ENCODE measurements at regions not wholly inside any gene's neighbourhood (a gene's known extent, or its start where the extent isn't known, plus 50 kb on each side); places are given as distances from the start of the nearest gene placed in this dataset.

DNA sequence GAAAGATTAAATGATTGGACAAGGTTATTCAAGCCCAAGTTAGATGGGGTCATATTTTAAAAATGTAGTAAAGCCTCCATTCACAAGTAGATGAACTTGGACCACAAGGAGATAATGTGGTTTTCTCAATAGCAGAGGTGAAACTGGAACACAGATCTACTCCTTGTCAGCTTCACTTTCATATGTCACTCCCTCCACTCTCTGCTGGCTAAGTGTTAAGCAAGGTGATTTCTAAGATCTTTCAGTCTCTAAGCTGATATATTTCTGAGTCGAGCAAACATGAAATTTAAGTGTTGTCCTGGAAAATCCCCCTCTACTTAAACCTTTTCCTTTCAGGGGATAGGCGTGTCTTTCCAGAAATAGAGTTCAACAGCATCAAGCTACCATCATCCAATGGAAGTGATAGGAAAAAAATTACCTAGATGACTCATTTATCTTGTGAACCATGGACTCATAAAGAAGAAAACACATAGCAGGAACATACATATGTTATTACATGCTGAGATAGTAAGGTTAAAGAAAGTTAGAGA, 275.0 kb downstream of the PTEN start:
- Histone ChIP-seq H3K27ac (ENCODE audit: low read depth, low read length) (no peak overlapping the region), H4K20me1 (ENCODE audit: control insufficient read depth, insufficient read depth, low read depth, low read length) (no peaks in the 10 kb centered on the region), H3K4me2 (ENCODE audit: low read length) (no peak overlapping the region), H3K27me3 (ENCODE audit: control insufficient read depth, low read length) (no peaks in the 10 kb centered on the region), H3K79me2 (ENCODE audit: control insufficient read depth, low read length) (no peaks in the 10 kb centered on the region), H3F3A (ENCODE audit: control insufficient read depth, insufficient read depth) (no peaks in the 10 kb centered on the region), H3K36me3 (ENCODE audit: control insufficient read depth, low read length) (no peaks in the 10 kb centered on the region), H3K4me3 (ENCODE audit: low read length) (no peak overlapping the region), H3K9me2 (replicated peaks; ENCODE audit: control insufficient read depth, low read length) (no peaks in the 10 kb centered on the region), H3K9me3 (ENCODE audit: control insufficient read depth, insufficient read depth, low read length) (no peaks in the 10 kb centered on the region), H3K4me1 (ENCODE audit: control insufficient read depth, low read length) (no peaks in the 10 kb centered on the region)
- TF ChIP-seq EZH2phosphoT487 (IDR thresholded peaks at IDR 0.05; ENCODE audit: borderline replicate concordance, low read length), result no peak
- TF ChIP-seq, protein P1, sequence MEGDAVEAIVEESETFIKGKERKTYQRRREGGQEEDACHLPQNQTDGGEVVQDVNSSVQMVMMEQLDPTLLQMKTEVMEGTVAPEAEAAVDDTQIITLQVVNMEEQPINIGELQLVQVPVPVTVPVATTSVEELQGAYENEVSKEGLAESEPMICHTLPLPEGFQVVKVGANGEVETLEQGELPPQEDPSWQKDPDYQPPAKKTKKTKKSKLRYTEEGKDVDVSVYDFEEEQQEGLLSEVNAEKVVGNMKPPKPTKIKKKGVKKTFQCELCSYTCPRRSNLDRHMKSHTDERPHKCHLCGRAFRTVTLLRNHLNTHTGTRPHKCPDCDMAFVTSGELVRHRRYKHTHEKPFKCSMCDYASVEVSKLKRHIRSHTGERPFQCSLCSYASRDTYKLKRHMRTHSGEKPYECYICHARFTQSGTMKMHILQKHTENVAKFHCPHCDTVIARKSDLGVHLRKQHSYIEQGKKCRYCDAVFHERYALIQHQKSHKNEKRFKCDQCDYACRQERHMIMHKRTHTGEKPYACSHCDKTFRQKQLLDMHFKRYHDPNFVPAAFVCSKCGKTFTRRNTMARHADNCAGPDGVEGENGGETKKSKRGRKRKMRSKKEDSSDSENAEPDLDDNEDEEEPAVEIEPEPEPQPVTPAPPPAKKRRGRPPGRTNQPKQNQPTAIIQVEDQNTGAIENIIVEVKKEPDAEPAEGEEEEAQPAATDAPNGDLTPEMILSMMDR (IDR thresholded peaks at IDR 0.05; ENCODE audit: low read depth, low read length, poor library complexity, severe bottlenecking), result no peak

DNA sequence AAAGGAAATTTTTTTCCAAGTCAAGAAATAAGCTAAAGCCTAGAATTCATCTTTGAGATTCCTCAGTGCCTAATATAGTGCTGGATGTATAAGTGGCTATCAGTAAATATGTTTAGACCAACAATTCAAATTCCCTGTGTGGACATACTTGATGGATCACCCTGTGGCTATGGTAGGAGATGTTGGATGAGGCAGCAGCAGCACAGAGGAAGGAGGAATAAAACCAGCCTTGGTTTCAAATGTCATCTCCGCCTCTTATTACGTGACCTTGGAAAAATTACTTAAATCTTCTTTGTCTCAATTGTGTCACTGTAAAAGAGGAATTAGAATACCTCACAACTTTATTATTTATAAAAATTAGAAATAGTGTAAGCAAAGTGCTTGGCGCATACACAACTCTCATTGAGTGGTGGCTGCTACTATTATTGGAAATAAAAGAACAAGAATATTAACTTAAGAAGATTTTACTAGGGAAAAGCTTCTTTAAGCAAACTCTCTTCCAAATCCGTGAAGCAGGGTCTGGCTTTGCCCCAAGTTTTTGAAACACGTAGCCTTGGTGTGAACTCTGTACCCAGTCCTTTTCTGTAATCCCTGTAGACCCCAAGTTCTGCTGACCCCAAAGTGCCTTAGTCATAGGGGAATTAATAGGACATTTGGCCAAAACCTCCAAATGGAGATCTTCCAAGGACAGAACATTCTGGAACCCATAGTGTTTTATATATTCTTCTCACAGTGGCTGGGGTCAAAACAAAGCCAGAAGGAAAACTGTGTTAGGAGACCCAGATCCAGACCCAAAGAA, 283.8 kb downstream of the PTEN start:
- Histone ChIP-seq H3F3A (ENCODE audit: control insufficient read depth, insufficient read depth) (no peaks in the 10 kb centered on the region), H3K4me3 (ENCODE audit: low read length) (no peak overlapping the region), H3K27ac (ENCODE audit: low read depth, low read length) (no peak overlapping the region), H3K4me1 (ENCODE audit: control insufficient read depth, low read length) (peaks cover under 1% of the 10 kb centered on the region), H3K36me3 (ENCODE audit: control insufficient read depth, low read length) (no peaks in the 10 kb centered on the region), H3K27me3 (ENCODE audit: control insufficient read depth, low read length) (no peaks in the 10 kb centered on the region), H3K9me3 (ENCODE audit: control insufficient read depth, insufficient read depth, low read length) (no peaks in the 10 kb centered on the region), H3K4me2 (ENCODE audit: low read length) (no peak overlapping the region), H3K79me2 (ENCODE audit: control insufficient read depth, low read length) (no peaks in the 10 kb centered on the region), H4K20me1 (ENCODE audit: control insufficient read depth, insufficient read depth, low read depth, low read length) (no peaks in the 10 kb centered on the region), H3K9me2 (replicated peaks; ENCODE audit: control insufficient read depth, low read length) (no peaks in the 10 kb centered on the region)
- TF ChIP-seq EZH2phosphoT487 (IDR thresholded peaks at IDR 0.05; ENCODE audit: borderline replicate concordance, low read length), result no peak
- TF ChIP-seq, protein P1 (IDR thresholded peaks at IDR 0.05; ENCODE audit: low read depth, low read length, poor library complexity, severe bottlenecking), result no peak

DNA sequence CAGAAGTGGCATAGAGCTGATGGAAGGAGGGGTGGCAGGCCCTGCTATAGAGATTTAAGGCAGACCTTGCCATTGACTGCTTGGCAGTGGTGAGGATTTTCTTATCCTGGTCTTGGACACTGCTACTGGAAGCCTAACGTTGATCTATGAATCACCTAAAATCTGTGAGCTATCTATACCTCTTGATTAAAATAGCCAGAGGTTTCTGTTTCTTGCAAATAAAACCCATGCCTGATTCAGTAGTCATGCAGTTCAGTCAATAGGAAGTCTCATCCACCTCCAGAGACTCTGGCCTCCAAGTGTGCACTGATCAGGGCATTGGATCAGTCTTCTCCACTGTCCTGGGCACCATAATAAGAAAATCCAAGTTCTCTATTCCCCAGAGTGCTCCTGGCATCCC, 286.5 kb downstream of the PTEN start:
- Histone ChIP-seq H4K20me1 (ENCODE audit: control insufficient read depth, insufficient read depth, low read depth, low read length) (no peaks in the 10 kb centered on the region), H3K36me3 (ENCODE audit: control insufficient read depth, low read length) (no peaks in the 10 kb centered on the region), H3K27ac (ENCODE audit: low read depth, low read length) (no peak overlapping the region), H3K27me3 (ENCODE audit: control insufficient read depth, low read length) (no peaks in the 10 kb centered on the region), H3F3A (ENCODE audit: control insufficient read depth, insufficient read depth) (no peaks in the 10 kb centered on the region), H3K9me3 (ENCODE audit: control insufficient read depth, insufficient read depth, low read length) (no peaks in the 10 kb centered on the region), H3K4me1 (ENCODE audit: control insufficient read depth, low read length) (peaks cover 9% of the 10 kb centered on the region), H3K4me3 (ENCODE audit: low read length) (no peak overlapping the region), H3K79me2 (ENCODE audit: control insufficient read depth, low read length) (no peaks in the 10 kb centered on the region), H3K9me2 (replicated peaks; ENCODE audit: control insufficient read depth, low read length) (no peaks in the 10 kb centered on the region), H3K4me2 (ENCODE audit: low read length) (no peak overlapping the region)
- TF ChIP-seq, protein P1 (IDR thresholded peaks at IDR 0.05; ENCODE audit: low read depth, low read length, poor library complexity, severe bottlenecking), result no peak
- TF ChIP-seq EZH2phosphoT487 (IDR thresholded peaks at IDR 0.05; ENCODE audit: borderline replicate concordance, low read length), result no peak

Data from DOHH2 (cell line).